ENCODE measurements at regions not wholly inside any gene's neighbourhood (a gene's known extent, or its start where the extent isn't known, plus 50 kb on each side); places are given as distances from the start of the nearest gene placed in this dataset.

DNA sequence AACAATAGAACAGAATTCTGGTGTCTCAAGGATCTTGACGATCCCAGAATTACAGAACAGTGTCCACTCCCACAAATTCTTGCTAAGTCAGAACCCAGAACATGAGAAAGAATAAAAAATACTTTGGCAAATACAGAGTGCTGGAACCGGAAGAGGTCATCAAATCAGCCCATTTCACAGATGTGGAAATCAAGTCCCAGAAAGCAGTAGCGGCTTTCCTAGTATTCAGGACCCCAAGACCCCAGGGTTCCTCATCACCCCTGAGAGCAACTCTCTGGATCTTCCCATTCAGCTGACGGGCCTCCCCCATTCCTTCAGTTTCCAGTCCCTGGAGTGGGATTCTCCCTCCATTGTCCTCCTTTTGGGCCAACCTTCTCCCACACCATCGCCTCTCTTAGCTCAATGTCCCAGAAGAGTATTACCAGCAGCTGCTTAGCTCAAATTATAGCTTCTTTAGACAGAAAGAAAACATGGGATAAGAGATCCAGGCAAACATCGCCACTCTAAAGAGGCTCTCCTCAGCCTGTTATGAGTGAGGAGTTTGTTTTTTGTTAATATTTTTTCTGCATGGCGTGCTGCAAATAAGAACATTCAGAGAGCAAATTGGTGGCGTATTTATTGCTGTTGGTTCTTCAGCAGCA lies 268.3 kb downstream of the MN1 start:
- DNase-seq (ENCODE audit: low read depth), result no peak
- TF ChIP-seq, protein P1, sequence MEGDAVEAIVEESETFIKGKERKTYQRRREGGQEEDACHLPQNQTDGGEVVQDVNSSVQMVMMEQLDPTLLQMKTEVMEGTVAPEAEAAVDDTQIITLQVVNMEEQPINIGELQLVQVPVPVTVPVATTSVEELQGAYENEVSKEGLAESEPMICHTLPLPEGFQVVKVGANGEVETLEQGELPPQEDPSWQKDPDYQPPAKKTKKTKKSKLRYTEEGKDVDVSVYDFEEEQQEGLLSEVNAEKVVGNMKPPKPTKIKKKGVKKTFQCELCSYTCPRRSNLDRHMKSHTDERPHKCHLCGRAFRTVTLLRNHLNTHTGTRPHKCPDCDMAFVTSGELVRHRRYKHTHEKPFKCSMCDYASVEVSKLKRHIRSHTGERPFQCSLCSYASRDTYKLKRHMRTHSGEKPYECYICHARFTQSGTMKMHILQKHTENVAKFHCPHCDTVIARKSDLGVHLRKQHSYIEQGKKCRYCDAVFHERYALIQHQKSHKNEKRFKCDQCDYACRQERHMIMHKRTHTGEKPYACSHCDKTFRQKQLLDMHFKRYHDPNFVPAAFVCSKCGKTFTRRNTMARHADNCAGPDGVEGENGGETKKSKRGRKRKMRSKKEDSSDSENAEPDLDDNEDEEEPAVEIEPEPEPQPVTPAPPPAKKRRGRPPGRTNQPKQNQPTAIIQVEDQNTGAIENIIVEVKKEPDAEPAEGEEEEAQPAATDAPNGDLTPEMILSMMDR (conservative IDR thresholded peaks at IDR 0.05; ENCODE audit: low read depth, low read length), result no peak
- H3K4me3 ChIP-seq (ENCODE audit: low read length), result no peak overlapping the region

DNA sequence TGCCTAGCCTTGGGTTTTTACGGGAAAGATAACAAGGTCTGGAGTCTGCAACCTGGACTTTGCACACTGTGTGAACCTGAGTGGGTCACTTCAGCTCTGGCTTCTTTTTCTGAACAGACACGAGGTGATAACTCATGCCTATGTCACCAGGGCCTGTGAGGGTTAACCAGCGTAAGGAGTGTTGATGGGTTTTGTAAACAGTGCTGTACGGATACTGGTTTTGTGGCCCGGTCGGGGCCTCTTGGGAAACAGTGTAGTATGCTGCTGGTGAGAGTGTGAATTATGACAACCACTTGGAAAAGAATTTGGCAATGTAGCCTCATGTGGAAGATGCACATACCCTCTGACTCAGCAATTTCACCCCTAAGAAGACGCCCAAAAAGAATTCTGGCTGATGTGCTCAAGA lies 266.8 kb downstream of the MN1 start:
- DNase-seq (ENCODE audit: low read depth), result no peak
- no peak overlapping the region for H3K4me3 ChIP-seq (ENCODE audit: low read length)
- TF ChIP-seq, protein P1 (conservative IDR thresholded peaks at IDR 0.05; ENCODE audit: low read depth, low read length), result no peak

DNA sequence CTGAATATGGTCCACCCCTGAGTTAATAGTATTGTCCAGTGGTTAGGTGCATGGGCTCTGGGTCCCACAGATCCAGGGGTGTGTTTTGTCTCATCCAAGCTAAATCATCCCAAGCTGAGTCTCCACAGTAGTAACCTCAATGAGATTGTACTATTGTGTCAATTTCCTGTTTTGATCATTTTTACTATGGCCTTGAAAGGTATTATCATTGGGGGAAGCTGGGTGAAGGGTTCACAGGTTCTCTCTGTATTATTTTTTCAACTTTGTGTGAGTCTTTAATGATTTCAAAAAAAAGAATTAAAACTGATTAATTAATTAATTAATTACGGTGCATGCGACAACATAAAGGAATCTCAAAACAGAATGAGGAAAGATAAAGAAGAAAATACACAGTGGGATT lies 266.1 kb downstream of the MN1 start:
- H3K4me3 ChIP-seq (ENCODE audit: low read length), result no peak overlapping the region
- DNase-seq (ENCODE audit: low read depth), result no peak
- TF ChIP-seq, protein P1 (conservative IDR thresholded peaks at IDR 0.05; ENCODE audit: low read depth, low read length), result no peak

DNA sequence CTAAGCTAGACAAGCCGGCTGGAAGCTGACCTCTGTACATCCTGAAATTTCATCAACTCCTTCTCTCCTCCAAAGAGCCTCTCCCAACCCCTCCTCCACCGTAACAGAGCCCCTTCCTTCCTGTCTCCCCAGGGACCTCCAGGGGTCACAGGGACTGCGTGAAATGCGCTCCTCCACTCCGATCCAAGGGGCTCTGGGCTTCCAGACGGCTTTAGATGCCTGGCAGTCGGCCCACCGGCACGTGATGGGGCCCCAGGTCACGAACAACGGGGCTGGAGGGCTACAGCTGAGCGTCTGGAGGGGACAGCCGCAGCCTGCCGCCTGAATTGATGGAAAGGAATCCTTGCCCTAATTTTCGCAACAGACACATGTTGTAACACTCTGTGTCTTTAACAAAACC lies 264.1 kb downstream of the MN1 start:
- no peak overlapping the region for H3K4me3 ChIP-seq (ENCODE audit: low read length)
- TF ChIP-seq, protein P1 (conservative IDR thresholded peaks at IDR 0.05; ENCODE audit: low read depth, low read length), result no peak
- no peak for DNase-seq (ENCODE audit: low read depth)

DNA sequence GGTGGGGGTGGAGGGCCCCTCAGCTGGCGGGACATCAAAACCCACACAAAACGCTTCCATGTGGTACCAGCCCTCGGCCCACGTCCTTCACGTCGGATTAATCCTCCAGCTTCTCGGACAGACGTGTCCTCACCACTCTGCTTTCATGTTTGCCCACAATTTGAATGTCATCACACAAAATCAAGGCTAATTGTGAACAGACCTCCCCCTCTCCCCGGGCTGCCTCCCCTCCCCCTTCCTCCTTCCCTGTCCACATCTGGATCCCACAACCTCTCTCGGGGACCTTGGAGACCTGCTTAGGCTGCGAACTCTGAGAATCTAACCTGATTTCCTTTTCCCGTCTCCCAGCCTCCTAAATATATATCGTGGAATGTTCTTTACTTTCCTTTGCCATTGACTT lies 262.9 kb downstream of the MN1 start:
- no peak for DNase-seq (ENCODE audit: low read depth)
- H3K4me3 ChIP-seq (ENCODE audit: low read length), result no peak overlapping the region
- TF ChIP-seq, protein P1 (conservative IDR thresholded peaks at IDR 0.05; ENCODE audit: low read depth, low read length), result no peak

DNA sequence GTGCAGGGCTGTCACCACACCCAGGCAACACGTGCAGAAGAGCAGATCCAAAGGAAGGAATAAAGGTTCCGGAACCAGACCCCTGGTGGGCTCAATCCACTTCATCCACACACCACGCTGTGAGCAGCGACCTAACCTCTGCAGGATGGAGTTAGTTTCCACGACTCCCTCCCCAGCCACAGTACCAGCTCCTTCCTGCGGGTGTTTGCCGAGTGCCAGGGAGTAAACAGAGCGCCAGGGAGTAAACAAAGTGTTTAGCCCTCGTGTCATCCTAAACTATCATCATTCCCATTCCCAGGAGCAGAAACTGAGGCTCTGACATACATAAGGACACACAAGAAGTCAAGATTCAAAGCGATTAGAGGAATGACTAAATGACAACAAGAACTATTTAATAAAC lies 261.3 kb downstream of the MN1 start:
- TF ChIP-seq, protein P1 (conservative IDR thresholded peaks at IDR 0.05; ENCODE audit: low read depth, low read length), result no peak
- DNase-seq (ENCODE audit: low read depth), result no peak
- no peak overlapping the region for H3K4me3 ChIP-seq (ENCODE audit: low read length)

DNA sequence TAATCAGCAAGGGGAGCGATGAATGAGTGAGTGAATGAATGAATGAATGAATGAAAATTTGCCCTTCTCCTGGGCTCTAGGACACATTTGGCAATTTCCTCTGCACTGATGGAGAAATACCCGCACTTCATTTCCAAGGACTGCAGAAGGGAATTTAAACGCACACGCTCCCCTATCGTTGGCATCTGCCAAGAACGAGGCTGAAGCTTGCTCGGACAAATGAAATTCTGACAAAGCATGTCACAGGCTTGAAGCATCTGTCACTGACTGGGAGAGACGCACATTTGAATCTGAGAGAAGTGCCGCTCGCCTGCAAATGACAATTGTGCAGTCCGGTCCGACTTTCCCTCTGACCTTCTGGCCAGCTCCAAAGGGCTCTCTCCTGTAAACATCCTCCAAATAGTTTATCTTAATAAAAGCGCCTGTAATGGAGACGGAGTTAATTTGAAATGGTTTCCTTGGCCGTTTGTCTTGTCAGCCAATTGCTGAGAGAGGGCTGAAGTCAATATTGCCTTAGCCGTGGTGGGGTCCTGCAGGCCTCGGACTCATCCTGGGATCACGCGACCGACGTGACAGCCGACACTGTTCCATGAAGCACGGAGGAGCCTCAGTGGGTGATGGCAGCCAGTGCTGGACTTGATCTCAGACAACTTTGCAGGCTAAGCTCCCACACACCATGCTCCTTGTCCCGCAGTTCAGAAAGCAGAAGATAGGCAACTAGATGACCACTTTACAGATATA lies 260.7 kb downstream of the MN1 start:
- H3K4me3 ChIP-seq (ENCODE audit: low read length), result no peak overlapping the region
- TF ChIP-seq, protein P1 (conservative IDR thresholded peaks at IDR 0.05; ENCODE audit: low read depth, low read length), result no peak
- no peak for DNase-seq (ENCODE audit: low read depth)
